GM21526 (cell line): ENCODE measurements at regions not wholly inside any gene's neighbourhood (a gene's known extent, or its start where the extent isn't known, plus 50 kb on each side); places are given as distances from the start of the nearest gene placed in this dataset.

ENCODE experiments used
- ATAC-seq: cut with Tn5 transposase; IDR thresholded peaks from one replicate; pipeline ENCODE4 v1.9.1; 2021; ENCODE audit warnings: moderate library complexity; ENCODE audit not compliant: unreplicated experiment, low FRiP score

DNA sequence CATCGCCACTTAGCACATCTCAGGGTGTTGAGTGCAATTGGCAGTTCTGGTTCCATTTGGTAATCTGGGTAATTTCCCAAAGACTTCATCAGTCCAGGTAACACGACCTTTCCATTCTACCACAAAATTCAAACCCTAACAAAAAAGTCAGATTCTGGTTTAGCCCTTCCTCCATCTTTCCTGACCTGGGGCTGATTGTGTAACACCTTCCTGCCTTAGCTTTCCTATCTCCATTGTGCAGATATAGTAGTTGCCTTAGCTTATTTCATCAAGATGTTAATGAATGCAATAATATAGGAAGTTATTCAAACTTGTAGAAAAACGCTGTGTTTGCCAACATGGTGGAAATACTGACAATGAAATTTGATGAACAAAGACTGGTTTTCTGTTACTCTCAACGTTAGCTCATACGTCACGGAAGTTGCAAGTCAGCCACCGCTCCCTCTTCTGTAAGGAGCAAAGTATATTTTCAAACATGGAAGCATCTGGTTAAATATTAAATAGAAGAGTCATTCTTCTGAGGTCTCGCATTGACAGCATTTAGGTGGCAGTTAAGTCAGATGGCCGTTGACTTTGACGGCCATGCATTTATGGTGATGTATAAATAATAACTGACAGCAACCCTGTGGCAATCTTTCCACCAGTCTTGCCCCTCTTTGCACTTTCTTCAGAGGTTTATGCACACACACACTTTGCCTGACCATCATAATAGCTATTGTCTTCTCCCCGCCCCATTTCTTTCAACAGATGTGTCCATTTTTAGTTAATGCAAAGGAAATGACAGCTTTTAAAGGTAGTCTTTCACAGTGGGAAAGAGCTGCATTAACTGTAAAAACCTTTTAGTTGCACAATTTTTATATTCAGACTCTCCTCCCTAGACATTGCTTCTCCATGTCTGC is 205.1 kb upstream of the BMPER start:
- ATAC-seq = no peak

- ATAC-seq = no peak
Measured at GRCh38 chr7:33701189-33701740, 204.1 kb upstream of the BMPER start.

- no peak for ATAC-seq
Measured at GRCh38 chr7:33701927-33702326, 203.4 kb upstream of the BMPER start.

DNA sequence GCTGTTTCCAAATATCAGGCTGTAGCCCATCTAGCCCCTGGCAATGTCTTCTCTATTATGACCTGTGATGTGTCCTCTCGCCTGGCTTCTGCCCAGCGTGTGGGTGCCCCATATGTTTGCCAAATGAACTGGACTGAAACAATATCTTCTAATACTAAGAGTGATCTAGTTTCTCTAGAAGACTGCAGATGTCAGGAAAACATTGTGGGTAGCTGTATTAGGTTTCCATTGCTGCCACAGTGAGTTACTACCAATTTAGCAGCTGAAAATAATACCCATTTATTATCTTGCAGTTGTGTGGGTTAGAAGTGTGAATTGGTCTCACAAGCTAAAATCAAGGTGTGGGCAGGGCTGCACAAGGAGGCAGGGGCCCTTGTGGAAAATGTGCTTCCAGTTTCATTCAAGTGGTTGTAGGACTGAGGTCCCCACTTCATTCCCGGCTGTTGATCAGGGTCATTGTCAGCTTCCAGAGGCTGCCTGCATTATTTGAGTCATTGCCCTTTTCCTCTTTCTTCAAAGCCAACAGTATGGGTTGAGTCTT is 202.8 kb upstream of the BMPER start:
- no peak for ATAC-seq

GRCh38 chr7:33705333-33705833 is 200.0 kb upstream of the BMPER start:
- no peak for ATAC-seq

DNA sequence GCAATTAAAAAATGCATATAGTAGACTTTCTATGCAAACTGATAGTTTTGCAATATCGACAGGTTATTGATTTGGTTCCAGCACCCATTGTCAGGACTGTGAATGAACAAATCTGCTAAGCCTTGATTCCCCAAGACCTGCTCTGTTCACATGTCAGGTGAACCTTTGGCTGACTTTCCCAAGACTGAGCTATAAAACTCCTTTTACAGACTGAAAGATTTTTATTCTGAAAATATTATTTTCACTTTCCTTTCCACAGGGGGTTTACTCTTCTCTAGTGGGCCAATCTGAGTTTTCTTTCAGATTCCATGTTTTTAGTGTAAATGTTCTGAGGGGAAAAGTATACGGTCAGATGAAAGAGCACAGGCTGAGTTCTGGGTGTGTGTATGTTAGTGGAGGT is 199.2 kb upstream of the BMPER start:
- ATAC-seq = no peak

DNA sequence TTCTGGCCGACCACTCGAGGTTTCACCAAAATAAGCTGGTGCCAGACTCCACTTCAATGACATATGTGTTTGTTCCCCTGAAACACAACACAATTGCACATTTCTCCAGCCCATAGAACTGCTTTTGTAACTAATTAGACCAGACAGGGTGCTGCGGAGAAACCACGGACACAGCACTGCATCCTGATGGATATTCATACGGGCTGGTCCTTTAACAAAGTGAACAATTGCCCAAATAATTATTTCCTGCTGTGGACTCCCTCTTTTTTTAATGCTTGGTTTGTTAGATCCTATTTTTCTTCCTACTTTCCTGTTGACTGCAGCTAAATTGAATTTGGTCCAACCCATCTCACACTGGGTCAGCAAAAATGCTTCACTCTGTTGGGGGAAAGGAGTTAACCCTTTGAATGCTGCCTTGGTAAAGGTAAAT is 198.6 kb upstream of the BMPER start:
- no peak for ATAC-seq

DNA sequence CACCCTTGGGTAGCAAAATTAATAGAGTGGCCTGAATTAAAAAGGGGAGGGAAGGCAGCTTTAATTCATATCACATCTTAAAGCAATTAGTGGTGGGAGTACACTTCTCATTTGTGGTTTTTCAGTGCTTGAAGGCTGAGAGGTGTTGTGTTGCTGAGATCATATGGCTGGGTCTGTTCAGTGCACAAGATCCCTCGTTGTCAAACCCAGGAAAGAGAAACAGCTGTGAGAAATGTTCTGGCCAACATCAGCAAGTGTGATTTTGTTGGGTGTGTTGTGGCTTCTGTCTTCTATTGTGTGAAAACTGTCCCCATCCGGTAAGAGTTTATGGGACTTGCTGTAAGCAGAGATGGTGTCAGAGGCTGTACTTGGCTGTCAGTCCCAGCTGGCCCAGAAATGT is 197.9 kb upstream of the BMPER start:
- no peak for ATAC-seq

- no peak for ATAC-seq
Measured at GRCh38 chr7:33710608-33711007, 194.7 kb upstream of the BMPER start.

DNA sequence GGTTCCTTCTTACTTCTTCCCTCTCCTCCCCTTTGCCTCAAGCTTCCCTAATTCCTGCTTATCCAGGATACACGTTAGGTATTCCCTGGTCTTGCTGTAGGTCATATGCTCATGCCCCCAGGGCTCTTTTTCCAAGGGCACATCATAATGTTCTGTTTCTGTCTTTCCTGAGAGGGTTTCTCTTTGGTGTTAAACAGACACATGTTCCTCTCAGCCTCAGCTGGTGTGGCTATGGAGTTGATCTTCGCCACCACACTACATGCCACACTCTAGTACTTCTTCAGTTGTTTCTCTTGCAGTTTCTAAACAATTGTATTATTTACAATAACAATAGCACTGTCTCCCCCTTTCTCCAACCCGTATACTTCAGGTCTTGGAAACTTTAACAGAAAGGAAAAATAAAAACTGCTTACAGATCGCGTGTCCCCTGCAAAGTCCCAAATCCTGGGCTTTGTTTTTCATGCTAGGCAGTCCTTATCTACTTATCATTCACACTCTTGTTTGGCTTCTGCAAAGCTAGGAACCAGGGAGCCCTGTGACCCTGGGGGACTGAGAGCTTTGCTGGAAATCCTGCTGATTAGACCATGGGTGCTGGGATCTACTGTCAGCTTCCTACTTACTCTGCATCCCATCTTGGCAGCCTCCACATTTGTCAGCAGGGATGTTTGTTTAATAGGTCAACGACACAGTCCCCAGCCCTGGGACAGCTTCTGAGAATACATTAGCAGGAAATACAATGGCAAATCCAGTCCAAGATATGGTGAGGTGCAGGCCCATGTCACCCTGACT is 193.9 kb upstream of the BMPER start:
- no peak for ATAC-seq

- ATAC-seq = no peak
Measured at GRCh38 chr7:33712020-33712414, 193.3 kb upstream of the BMPER start.

- ATAC-seq = no peak
Measured at GRCh38 chr7:33714208-33714607, 191.1 kb upstream of the BMPER start.

- ATAC-seq = no peak
Measured at GRCh38 chr7:33716581-33717477, 188.5 kb upstream of the BMPER start.

DNA sequence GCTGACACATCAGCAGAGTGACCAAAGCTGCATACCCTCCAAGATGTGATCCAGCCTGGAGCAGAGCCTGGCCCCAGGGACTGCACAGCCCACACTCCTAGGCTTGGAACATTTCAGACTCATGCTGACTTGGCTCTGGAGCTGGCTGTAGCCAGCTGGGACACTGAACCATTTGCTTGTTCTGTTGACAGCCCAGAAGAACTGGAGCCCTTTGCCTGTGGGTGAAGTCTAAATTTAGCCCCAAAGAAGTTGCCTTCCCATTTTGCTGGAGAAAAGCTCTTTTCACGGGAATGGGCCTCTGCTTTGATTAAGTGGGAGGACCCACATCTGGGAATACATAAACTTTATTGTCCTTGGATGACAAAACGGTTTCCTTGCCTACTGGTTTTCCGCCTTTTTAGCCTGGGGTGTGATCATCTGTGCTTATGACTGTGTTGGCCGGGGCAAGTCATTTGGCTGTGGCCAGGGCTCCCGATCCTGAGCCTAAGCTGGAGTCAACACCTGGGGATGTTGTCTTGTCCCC is 186.2 kb upstream of the BMPER start:
- no peak for ATAC-seq

- ATAC-seq = no peak
Measured at GRCh38 chr7:33720139-33720538, 185.2 kb upstream of the BMPER start.

GRCh38 chr7:33720870-33721269 is 184.5 kb upstream of the BMPER start:
- ATAC-seq = no peak

DNA sequence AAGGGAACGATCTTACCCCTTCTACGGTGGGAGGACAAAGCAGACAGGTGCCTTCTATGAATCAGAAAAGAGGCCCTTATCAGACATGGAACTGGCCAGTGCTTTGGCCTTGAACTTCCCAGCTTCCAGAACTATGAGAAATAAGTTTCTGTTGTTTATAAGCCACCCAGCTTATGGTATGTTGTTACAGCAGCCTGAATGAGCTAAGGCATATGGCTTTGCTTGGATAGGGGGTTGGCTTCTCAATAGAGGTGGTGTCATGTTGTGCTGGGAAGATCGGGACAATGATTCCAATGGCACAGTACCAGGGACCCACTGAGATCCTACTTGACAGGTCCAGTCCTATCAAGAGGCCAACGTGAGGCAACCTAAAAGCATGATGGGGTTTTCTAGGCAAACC is 183.4 kb upstream of the BMPER start:
- ATAC-seq = no peak

DNA sequence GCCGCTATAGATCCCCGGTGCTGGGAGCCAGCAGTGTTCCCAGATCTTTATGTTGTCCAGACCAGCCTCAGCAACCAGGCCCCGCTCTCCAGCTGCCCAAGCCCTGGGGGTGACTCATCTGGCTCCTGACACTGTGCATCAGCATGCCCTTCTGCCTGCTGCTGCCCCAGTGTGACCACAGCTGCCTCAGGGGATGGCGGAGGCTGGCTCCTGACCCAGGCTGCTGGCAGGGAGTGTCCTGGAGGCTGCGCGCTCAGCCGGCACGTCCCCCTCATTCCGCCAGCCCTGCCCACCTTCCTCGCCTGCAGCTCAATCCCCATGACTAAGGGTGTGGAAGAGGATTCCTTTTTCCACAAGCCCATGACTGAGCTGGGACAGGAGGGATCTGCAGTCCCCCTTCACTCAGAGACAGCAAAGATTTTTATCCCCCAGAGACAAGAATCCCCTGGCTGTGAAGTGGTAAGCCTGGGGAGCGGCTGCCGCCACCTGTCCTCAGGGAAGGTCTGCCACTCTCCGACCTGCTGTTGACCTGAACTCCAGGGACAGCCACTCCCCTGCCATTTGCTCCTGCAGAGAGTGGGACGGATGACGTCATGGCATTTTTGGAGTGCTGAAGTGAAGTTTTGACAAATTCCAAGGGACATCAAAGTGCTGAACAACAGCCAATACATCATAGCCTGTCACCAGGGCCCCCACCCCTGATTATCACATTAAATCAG is 182.8 kb upstream of the BMPER start:
- no peak for ATAC-seq

GRCh38 chr7:33724201-33724600 is 181.1 kb upstream of the BMPER start:
- ATAC-seq = no peak
